ENCODE measurements at regions not wholly inside any gene's neighbourhood (a gene's known extent, or its start where the extent isn't known, plus 50 kb on each side); places are given as distances from the start of the nearest gene placed in this dataset.

GRCh38 chr11:109547356-109548027 is 125.5 kb downstream of the C11orf87 start:
- Histone ChIP-seq H3K27me3 (ENCODE audit: control insufficient read depth, insufficient read depth, low read length) (no peaks in the 10 kb centered on the region), H3K4me3 (ENCODE audit: low read depth in 2 of 2, low read length in 2 of 2) (no peak overlapping the region), H3K9me3 (ENCODE audit: control insufficient read depth, insufficient read depth, low read depth, low read length) (no peaks in the 10 kb centered on the region), H3K27ac (ENCODE audit: low read length) (no peak overlapping the region), H3K36me3 (ENCODE audit: control insufficient read depth, insufficient read depth, low read length) (no peaks in the 10 kb centered on the region), H3K4me1 (ENCODE audit: control insufficient read depth, insufficient read depth, low read length) (no peaks in the 10 kb centered on the region)
- BruUV-seq (replicated peaks) = no TSS peak
- DNase-seq (ENCODE audit: low read depth, low spot score) = no peak
- POLR2A ChIA-PET = no interaction called here
- ATAC-seq = no peak
- in situ Hi-C loops (cut with HindIII; ENCODE audit: low pct_unique_long_range_greater_than_20kb, low sequenced_read_pairs) = no loop called here
- intact Hi-C loops (cut with micrococcal nuclease; ENCODE audit: unreplicated experiment) = no loop called here
- no peak for TF ChIP-seq CTCF (IDR thresholded peaks at IDR 0.05)
- no peak for TF ChIP-seq SIN3A (IDR thresholded peaks at IDR 0.05; ENCODE audit: borderline replicate concordance, insufficient read depth, low read depth, low read length)
- no peak for TF ChIP-seq REST (IDR thresholded peaks at IDR 0.05; ENCODE audit: insufficient read depth in 1 of 2, low read depth in 2 of 2, low read length in 1 of 2)
- TF ChIP-seq POLR2AphosphoS5 (IDR thresholded peaks at IDR 0.05; ENCODE audit: low read depth, low read length) = no peak
- TF ChIP-seq TCF7L2 (IDR thresholded peaks at IDR 0.05; ENCODE audit: low read depth, low read length) = no peak
- CTCF ChIA-PET = no interaction called here

- intact Hi-C loops (cut with micrococcal nuclease; ENCODE audit: unreplicated experiment) = no loop called here
- POLR2A ChIA-PET = interaction anchor here (0.6 kb wide), 1 partner anchor 72 kb away, joined by 9 read pairs; no protein-coding TSS in a partner anchor
Measured at GRCh38 chr11:109552376-109552775, 130.4 kb downstream of the C11orf87 start.

More at GRCh38 chr11:109552376-109552775, 130.4 kb downstream of the C11orf87 start:
- Histone ChIP-seq H3K4me3 (ENCODE audit: low read depth in 2 of 2, low read length in 2 of 2) (no peak overlapping the region), H3K27me3 (ENCODE audit: control insufficient read depth, insufficient read depth, low read length) (no peaks in the 10 kb centered on the region), H3K4me1 (ENCODE audit: control insufficient read depth, insufficient read depth, low read length) (no peaks in the 10 kb centered on the region), H3K9me3 (ENCODE audit: control insufficient read depth, insufficient read depth, low read depth, low read length) (no peaks in the 10 kb centered on the region), H3K27ac (ENCODE audit: low read length) (no peak overlapping the region), H3K36me3 (ENCODE audit: control insufficient read depth, insufficient read depth, low read length) (no peaks in the 10 kb centered on the region)
- DNase-seq (ENCODE audit: low read depth, low spot score) (no peak), ATAC-seq (no peak)
- BruUV-seq (replicated peaks) = no TSS peak
- CTCF ChIA-PET = no interaction called here
- in situ Hi-C loops (cut with HindIII; ENCODE audit: low pct_unique_long_range_greater_than_20kb, low sequenced_read_pairs) = no loop called here
- no peak for TF ChIP-seq SIN3A (IDR thresholded peaks at IDR 0.05; ENCODE audit: borderline replicate concordance, insufficient read depth, low read depth, low read length)
- no peak for TF ChIP-seq TCF7L2 (IDR thresholded peaks at IDR 0.05; ENCODE audit: low read depth, low read length)
- TF ChIP-seq POLR2AphosphoS5 (IDR thresholded peaks at IDR 0.05; ENCODE audit: low read depth, low read length) = no peak
- no peak for TF ChIP-seq CTCF (IDR thresholded peaks at IDR 0.05)
- no peak for TF ChIP-seq REST (IDR thresholded peaks at IDR 0.05; ENCODE audit: insufficient read depth in 1 of 2, low read depth in 2 of 2, low read length in 1 of 2)

Data from Panc1 (cell line).